ENCODE measurements at regions not wholly inside any gene's neighbourhood (a gene's known extent, or its start where the extent isn't known, plus 50 kb on each side); places are given as distances from the start of the nearest gene placed in this dataset.
"Not testable (repeated sequence)": the region's sequence is repeated elsewhere in the genome, so short reads cannot be mapped to it uniquely, and the experiment has no call there.

- 76% methylated on average over 5 of the region's 5 CpGs for WGBS
- Histone ChIP-seq H3K36me3 (ENCODE audit: insufficient read depth, low read length) (no peaks in the 10 kb centered on the region), H3K9ac (ENCODE audit: low read depth, low read length) (no peak overlapping the region), H3K27ac (ENCODE audit: low read depth, low read length) (no peak overlapping the region), H3K4me1 (ENCODE audit: insufficient read depth, low read length) (no peaks in the 10 kb centered on the region), H3K9me3 (ENCODE audit: insufficient read depth, low read depth, low read length) (peaks cover 53% of the 10 kb centered on the region), H3K4me3 (ENCODE audit: low read length) (no peak overlapping the region), H3K27me3 (ENCODE audit: insufficient read depth, low read length) (no peaks in the 10 kb centered on the region)
Observed at GRCh38 chr7:113636727-113637421, 281.9 kb downstream of the PPP1R3A start.

DNA sequence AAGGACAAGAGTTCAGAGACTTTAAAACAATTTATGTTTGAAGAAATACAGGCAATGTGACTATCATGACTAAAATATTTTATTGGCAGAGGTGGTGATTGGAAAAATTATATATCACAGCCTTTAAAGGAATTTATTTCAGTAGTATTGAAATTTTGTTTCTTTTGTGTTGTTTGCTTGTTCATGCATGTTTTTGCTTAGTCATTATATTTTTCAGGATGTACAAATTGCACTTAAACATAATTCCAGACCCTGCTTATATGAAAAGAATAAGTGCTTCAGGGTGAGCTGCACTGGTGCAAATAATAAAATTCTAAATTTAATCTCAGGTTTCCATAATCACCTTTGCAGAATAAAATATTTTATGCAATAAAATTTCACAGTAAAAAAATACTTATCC lies 283.3 kb downstream of the PPP1R3A start:
- Histone ChIP-seq H3K27me3 (ENCODE audit: insufficient read depth, low read length) (no peaks in the 10 kb centered on the region), H3K4me3 (ENCODE audit: low read length) (no peak overlapping the region), H3K27ac (ENCODE audit: low read depth, low read length) (no peak overlapping the region), H3K9ac (ENCODE audit: low read depth, low read length) (no peak overlapping the region), H3K4me1 (ENCODE audit: insufficient read depth, low read length) (no peaks in the 10 kb centered on the region), H3K36me3 (ENCODE audit: insufficient read depth, low read length) (no peaks in the 10 kb centered on the region), H3K9me3 (ENCODE audit: insufficient read depth, low read depth, low read length) (peaks cover 51% of the 10 kb centered on the region)

DNA sequence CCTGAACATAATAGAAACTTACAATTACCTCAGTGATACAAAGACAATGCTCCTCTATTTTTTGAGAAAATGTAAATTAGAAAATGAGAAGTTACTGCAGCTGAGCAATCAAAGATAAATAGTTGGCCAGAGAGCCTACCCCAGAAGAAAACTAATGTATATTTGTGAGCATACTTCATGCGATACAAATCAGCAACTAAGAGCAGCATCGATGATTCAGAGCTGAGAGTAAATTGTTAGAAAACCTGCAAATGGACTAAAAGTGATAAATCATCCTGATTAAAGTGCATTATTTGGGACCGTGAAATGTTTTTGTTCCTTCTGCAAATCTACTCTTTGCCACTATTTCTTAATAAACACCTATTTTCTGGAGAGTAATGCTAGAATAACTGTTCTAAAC lies 285.7 kb downstream of the PPP1R3A start:
- H3K9ac ChIP-seq (ENCODE audit: low read depth, low read length) = no peak overlapping the region
- no peak overlapping the region for H3K4me3 ChIP-seq (ENCODE audit: low read length)
- no peaks in the 10 kb centered on the region for H3K36me3 ChIP-seq (ENCODE audit: insufficient read depth, low read length)
- no peak overlapping the region for H3K27ac ChIP-seq (ENCODE audit: low read depth, low read length)
- no peaks in the 10 kb centered on the region for H3K27me3 ChIP-seq (ENCODE audit: insufficient read depth, low read length)
- H3K9me3 ChIP-seq (ENCODE audit: insufficient read depth, low read depth, low read length) = peaks cover 51% of the 10 kb centered on the region
- no peaks in the 10 kb centered on the region for H3K4me1 ChIP-seq (ENCODE audit: insufficient read depth, low read length)
- WGBS = 97% methylated on average over 3 of the region's 3 CpGs

DNA sequence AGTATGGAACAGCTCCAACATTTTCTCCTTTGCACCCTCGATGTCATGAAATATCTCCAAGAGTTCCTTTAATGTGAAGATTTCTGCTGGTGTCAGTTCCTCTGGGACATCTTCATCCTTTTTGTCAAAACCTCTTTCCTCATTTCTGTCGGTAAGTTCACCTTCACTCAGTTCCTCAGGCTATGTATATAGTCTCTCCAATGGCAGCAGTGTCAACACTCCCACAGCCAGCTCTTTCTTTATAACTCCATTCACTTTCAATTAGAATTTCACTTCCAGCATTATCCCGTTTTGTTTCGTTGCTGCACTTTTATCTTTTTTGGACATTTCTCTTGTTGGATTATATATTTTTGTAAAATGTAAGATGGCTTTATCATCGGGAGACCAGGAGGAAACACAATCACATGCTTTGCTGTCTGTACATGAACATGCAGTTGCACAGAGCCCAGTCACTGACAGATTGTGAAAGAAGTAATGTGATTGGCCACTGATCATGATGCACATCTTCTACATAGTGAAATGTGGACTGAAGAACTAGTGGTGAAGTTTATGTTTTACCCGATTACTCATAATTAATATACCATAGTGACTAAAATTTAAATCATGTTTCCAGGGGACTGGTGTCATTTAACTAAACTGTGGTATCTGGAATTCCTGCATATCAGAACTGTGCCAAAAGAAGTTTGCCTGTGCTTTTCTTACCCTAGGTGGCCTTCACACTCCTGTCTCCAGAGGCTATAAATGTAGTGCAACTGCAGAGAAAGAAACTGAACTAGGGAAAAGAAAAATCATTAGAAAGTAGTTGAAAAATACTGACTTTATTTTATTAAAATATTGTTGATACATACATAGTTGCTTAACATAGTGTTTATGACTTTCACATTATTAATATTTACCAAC lies 289.6 kb downstream of the PPP1R3A start:
- Histone ChIP-seq H3K9ac (ENCODE audit: low read depth, low read length) (no peak overlapping the region), H3K36me3 (ENCODE audit: insufficient read depth, low read length) (no peaks in the 10 kb centered on the region), H3K4me3 (ENCODE audit: low read length) (no peak overlapping the region), H3K27me3 (ENCODE audit: insufficient read depth, low read length) (no peaks in the 10 kb centered on the region), H3K9me3 (ENCODE audit: insufficient read depth, low read depth, low read length) (peaks cover 44% of the 10 kb centered on the region; the same call in 1 of the 2 replicates), H3K27ac (ENCODE audit: low read depth, low read length) (no peak overlapping the region), H3K4me1 (ENCODE audit: insufficient read depth, low read length) (no peaks in the 10 kb centered on the region)
- WGBS = 90% methylated on average over 5 of the region's 6 CpGs

- Histone ChIP-seq H3K9ac (ENCODE audit: low read depth, low read length) (no peak overlapping the region), H3K4me3 (ENCODE audit: low read length) (no peak overlapping the region), H3K9me3 (ENCODE audit: insufficient read depth, low read depth, low read length) (peaks cover 54% of the 10 kb centered on the region), H3K36me3 (ENCODE audit: insufficient read depth, low read length) (no peaks in the 10 kb centered on the region), H3K4me1 (ENCODE audit: insufficient read depth, low read length) (no peaks in the 10 kb centered on the region), H3K27ac (ENCODE audit: low read depth, low read length) (no peak overlapping the region), H3K27me3 (ENCODE audit: insufficient read depth, low read length) (no peaks in the 10 kb centered on the region)
Observed at GRCh38 chr7:113625494-113626102, 293.2 kb downstream of the PPP1R3A start.

DNA sequence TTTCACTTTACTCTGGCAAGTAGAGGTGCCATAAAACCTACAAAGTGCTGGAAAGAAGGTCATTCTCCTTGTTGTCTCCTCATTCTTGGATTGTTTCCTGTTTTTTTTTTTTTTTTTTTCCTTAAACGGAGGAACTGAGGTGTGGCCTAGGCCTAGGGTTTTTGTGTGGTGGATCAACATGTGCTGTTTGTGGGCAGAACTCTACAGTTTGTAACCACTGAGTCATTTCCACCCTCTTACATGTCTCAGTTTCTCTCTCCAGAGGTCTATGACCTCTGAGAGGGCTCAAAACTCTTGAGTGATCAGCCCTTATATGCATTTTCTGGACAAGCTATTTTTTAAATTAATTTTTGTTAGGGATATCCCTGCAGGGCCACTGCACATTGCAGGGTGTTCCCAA lies 296.0 kb downstream of the PPP1R3A start:
- Histone ChIP-seq H3K9ac (ENCODE audit: low read depth, low read length) (no peak overlapping the region), H3K4me3 (ENCODE audit: low read length) (no peak overlapping the region), H3K27ac (ENCODE audit: low read depth, low read length) (no peak overlapping the region), H3K36me3 (ENCODE audit: insufficient read depth, low read length) (no peaks in the 10 kb centered on the region), H3K9me3 (ENCODE audit: insufficient read depth, low read depth, low read length) (peaks cover 66% of the 10 kb centered on the region), H3K27me3 (ENCODE audit: insufficient read depth, low read length) (no peaks in the 10 kb centered on the region), H3K4me1 (ENCODE audit: insufficient read depth, low read length) (no peaks in the 10 kb centered on the region)
- no CpG with 5 or more reads among the region's 1 CpG for WGBS

- no peak overlapping the region for H3K27ac ChIP-seq (ENCODE audit: low read depth, low read length)
- H3K36me3 ChIP-seq (ENCODE audit: insufficient read depth, low read length) = no peaks in the 10 kb centered on the region
- H3K4me3 ChIP-seq (ENCODE audit: low read length) = no peak overlapping the region
- no peak overlapping the region for H3K9ac ChIP-seq (ENCODE audit: low read depth, low read length)
- H3K9me3 ChIP-seq (ENCODE audit: insufficient read depth, low read depth, low read length) = peaks cover 19% of the 10 kb centered on the region; the same call in 1 of the 2 replicates
- H3K4me1 ChIP-seq (ENCODE audit: insufficient read depth, low read length) = no peaks in the 10 kb centered on the region
- no peaks in the 10 kb centered on the region for H3K27me3 ChIP-seq (ENCODE audit: insufficient read depth, low read length)
- WGBS = 89% methylated on average over 2 of the region's 2 CpGs
Observed at GRCh38 chr7:113610572-113610971, 308.2 kb downstream of the PPP1R3A start.

DNA sequence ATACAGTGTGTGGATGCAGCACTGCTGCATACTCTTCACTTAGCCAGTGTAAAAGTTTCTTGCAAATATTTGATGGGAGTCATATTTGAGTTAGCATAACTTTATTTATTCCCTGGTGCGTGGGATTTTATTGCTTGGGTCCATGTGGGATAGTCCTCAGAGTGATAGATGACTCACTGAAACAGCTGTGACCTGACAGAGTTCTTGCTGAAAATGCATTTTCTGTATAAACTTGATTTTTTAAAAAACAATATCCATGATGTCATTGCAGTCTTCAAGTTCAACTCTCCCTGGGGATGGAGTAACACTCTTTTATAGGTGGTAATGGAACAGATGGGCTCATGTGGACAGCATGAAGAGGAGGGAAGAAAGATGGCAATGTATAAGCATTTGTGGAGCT lies 310.0 kb downstream of the PPP1R3A start:
- Histone ChIP-seq H3K9me3 (ENCODE audit: insufficient read depth, low read depth, low read length) (peaks cover 7% of the 10 kb centered on the region; the same call in 1 of the 2 replicates), H3K36me3 (ENCODE audit: insufficient read depth, low read length) (no peaks in the 10 kb centered on the region), H3K4me3 (ENCODE audit: low read length) (no peak overlapping the region), H3K4me1 (ENCODE audit: insufficient read depth, low read length) (no peaks in the 10 kb centered on the region), H3K27ac (ENCODE audit: low read depth, low read length) (no peak overlapping the region), H3K9ac (ENCODE audit: low read depth, low read length) (no peak overlapping the region), H3K27me3 (ENCODE audit: insufficient read depth, low read length) (no peaks in the 10 kb centered on the region)
- 88% methylated on average over 1 of the region's 1 CpG for WGBS

GRCh38 chr7:113606325-113606724 lies 312.5 kb downstream of the PPP1R3A start:
- no peaks in the 10 kb centered on the region for H3K27me3 ChIP-seq (ENCODE audit: insufficient read depth, low read length)
- no peak overlapping the region for H3K9ac ChIP-seq (ENCODE audit: low read depth, low read length)
- no peaks in the 10 kb centered on the region for H3K4me1 ChIP-seq (ENCODE audit: insufficient read depth, low read length)
- H3K36me3 ChIP-seq (ENCODE audit: insufficient read depth, low read length) = no peaks in the 10 kb centered on the region
- H3K4me3 ChIP-seq (ENCODE audit: low read length) = no peak overlapping the region
- 76% methylated on average over 3 of the region's 3 CpGs for WGBS
- H3K9me3 ChIP-seq (ENCODE audit: insufficient read depth, low read depth, low read length) = 0 out of 2 replicates have a peak, but pooled peaks cover 4% of the 10 kb centered on the region
- H3K27ac ChIP-seq (ENCODE audit: low read depth, low read length) = no peak overlapping the region

GRCh38 chr7:113600428-113600827 lies 318.4 kb downstream of the PPP1R3A start:
- not testable (repeated sequence) for H3K4me1 ChIP-seq (ENCODE audit: insufficient read depth, low read length); H3K27me3 ChIP-seq (ENCODE audit: insufficient read depth, low read length); H3K27ac ChIP-seq (ENCODE audit: low read depth, low read length); H3K4me3 ChIP-seq (ENCODE audit: low read length); H3K9ac ChIP-seq (ENCODE audit: low read depth, low read length); H3K36me3 ChIP-seq (ENCODE audit: insufficient read depth, low read length)
- WGBS = 81% methylated on average over 2 of the region's 2 CpGs
- peaks cover 18% of the 10 kb centered on the region; the same call in 1 of the 2 replicates for H3K9me3 ChIP-seq (ENCODE audit: insufficient read depth, low read depth, low read length)

- Histone ChIP-seq H3K9me3 (ENCODE audit: insufficient read depth, low read depth, low read length) (peaks cover 30% of the 10 kb centered on the region; the same call in 1 of the 2 replicates), H3K4me3 (ENCODE audit: low read length) (0 out of 2 replicates have a peak overlapping the region, but pooled peaks have one; percentile 19)
- H3K27me3 ChIP-seq (ENCODE audit: insufficient read depth, low read length); H3K27ac ChIP-seq (ENCODE audit: low read depth, low read length); H3K36me3 ChIP-seq (ENCODE audit: insufficient read depth, low read length); H3K9ac ChIP-seq (ENCODE audit: low read depth, low read length); H3K4me1 ChIP-seq (ENCODE audit: insufficient read depth, low read length): not testable (repeated sequence)
- 60% methylated on average over 30 of the region's 30 CpGs for WGBS
Observed at GRCh38 chr7:113593455-113593854, 325.4 kb downstream of the PPP1R3A start.
